Panc1 (cell line): ENCODE measurements at regions not wholly inside any gene's neighbourhood (a gene's known extent, or its start where the extent isn't known, plus 50 kb on each side); places are given as distances from the start of the nearest gene placed in this dataset.

Experiments
- ATAC-seq: fragments of 200-7000 bp; cut with Tn5 transposase; 2 replicates; pipeline ENCODE4 v1.9.1; 2020; ENCODE audit warnings: mild to moderate bottlenecking, moderate library complexity
- BruUV-seq: library from RNA; stranded (reverse); fragments of 400-500 nt; replicated peaks from 2 replicates; lab custom pipeline; 2021; lab: Mats Ljungman, UMichigan
- CTCF ChIA-PET: fragments of 300-600 bp; sonication (Branson Sonifier 250); formaldehyde crosslinking; loops from one replicate; lab custom pipeline; 2022; ENCODE audit warnings: antibody characterized with exemption; lab: Charles Lee
- POLR2A ChIA-PET: fragments of 300-600 bp; sonication (Branson Sonifier 250); formaldehyde crosslinking; loops from one replicate; lab custom pipeline; 2022; ENCODE audit warnings: antibody characterized with exemption; lab: Charles Lee
- DNase-seq: peaks from one replicate; pipeline ENCODE4 v3.0.0-alpha.2; 2010; ENCODE audit warnings: low read depth, low spot score
- H3K27ac ChIP-seq: 2 replicates; pipeline ENCODE4 v1.5.1; 2011; ENCODE audit warnings: mild to moderate bottlenecking, low read length, inconsistent platforms
- H3K27me3 ChIP-seq: fragments of 200-500 bp; sonication (Bioruptor generic); 2 replicates; pipeline ENCODE4 v1.6.0; 2014; ENCODE audit warnings: low read length, inconsistent platforms; ENCODE audit not compliant: control insufficient read depth, insufficient read depth
- H3K36me3 ChIP-seq: fragments of 200-500 bp; sonication (Bioruptor generic); 2 replicates; pipeline ENCODE4 v1.5.1; 2014; ENCODE audit warnings: inconsistent platforms, mild to moderate bottlenecking, low read length, moderate library complexity; ENCODE audit not compliant: control insufficient read depth, insufficient read depth
- H3K4me1 ChIP-seq: 2 replicates; pipeline ENCODE4 v1.5.1; 2011; ENCODE audit warnings: inconsistent platforms, mild to moderate bottlenecking, low read length, moderate library complexity; ENCODE audit not compliant: control insufficient read depth, insufficient read depth
- H3K4me3 ChIP-seq, 2 experiments: 2 replicates each; pipeline ENCODE4 v1.5.1; 2011 to 2012; ENCODE audit warnings: low read depth in 2 of 2, low read length in 2 of 2, mild to moderate bottlenecking in 2 of 2, inconsistent platforms in 1 of 2, moderate library complexity in 1 of 2
- H3K9me3 ChIP-seq: fragments of 200-500 bp; sonication (Bioruptor generic); 2 replicates; pipeline ENCODE4 v1.5.1; 2014; ENCODE audit warnings: low read depth, mild to moderate bottlenecking, inconsistent platforms, low read length, moderate library complexity; ENCODE audit not compliant: control insufficient read depth, insufficient read depth
- CTCF ChIP-seq: fragments of 450-650 bp; IDR thresholded peaks from 2 replicates; pipeline ENCODE4 v1.5.1; 2017; ENCODE audit warnings: mild to moderate bottlenecking
- POLR2AphosphoS5 ChIP-seq: IDR thresholded peaks from 2 replicates; pipeline ENCODE4 v1.6.1; 2012; ENCODE audit warnings: mild to moderate bottlenecking, low read depth, low read length, moderate library complexity
- REST ChIP-seq, 2 experiments: IDR thresholded peaks; 2 replicates each; pipeline ENCODE4 v1.6.1; 2011 to 2012; ENCODE audit warnings: low read depth in 2 of 2, control low read depth in 1 of 2, low read length in 1 of 2, mild to moderate bottlenecking in 1 of 2, moderate library complexity in 1 of 2; ENCODE audit not compliant: insufficient read depth in 1 of 2
- SIN3A ChIP-seq: IDR thresholded peaks from 2 replicates; pipeline ENCODE4 v1.6.1; 2012; ENCODE audit warnings: low read depth, mild to moderate bottlenecking, low read length, moderate library complexity, borderline replicate concordance; ENCODE audit not compliant: insufficient read depth
- TCF7L2 ChIP-seq: IDR thresholded peaks from 2 replicates; pipeline ENCODE4 v1.6.1; 2011; ENCODE audit warnings: mild to moderate bottlenecking, low read depth, low read length, inconsistent platforms
- in situ Hi-C: cut with HindIII; loops from 2 replicates; pipeline ENCODE4 v1.10.0; 2016; ENCODE audit warnings: low sequenced_read_pairs, low pct_unique_long_range_greater_than_20kb
- intact Hi-C: fragments of 100-400 bp; cut with micrococcal nuclease; formaldehyde crosslinking; loops from one replicate; pipeline ENCODE4 v1.10.0; 2022; ENCODE audit not compliant: unreplicated experiment

GRCh38 chr5:12214267-12215015, 310.2 kb upstream of the CTNND2 start:
- BruUV-seq, result no TSS peak
- ATAC-seq, result no peak
- Histone ChIP-seq H3K36me3 (no peaks in the 10 kb centered on the region), H3K27me3 (no peaks in the 10 kb centered on the region), H3K27ac (no peak overlapping the region), H3K9me3 (0 out of 2 replicates have a peak, but pooled peaks cover 1% of the 10 kb centered on the region), H3K4me1 (no peaks in the 10 kb centered on the region), H3K4me3 (no peak overlapping the region)
- TF ChIP-seq TCF7L2 (no peak), CTCF (no peak), POLR2AphosphoS5 (no peak), SIN3A (no peak), REST (IDR thresholded peaks at IDR 0.05; ENCODE audit: insufficient read depth in 1 of 2, low read depth in 2 of 2, low read length in 1 of 2) (no peak)
- POLR2A ChIA-PET, result no interaction called here
- in situ Hi-C loops, result no loop called here
- CTCF ChIA-PET, result no interaction called here
- no peak for DNase-seq
- intact Hi-C loops, result no loop called here

- Histone ChIP-seq H3K36me3 (no peaks in the 10 kb centered on the region), H3K4me1 (no peaks in the 10 kb centered on the region), H3K9me3 (0 out of 2 replicates have a peak, but pooled peaks cover 4% of the 10 kb centered on the region), H3K27ac (no peak overlapping the region), H3K27me3 (no peaks in the 10 kb centered on the region), H3K4me3 (no peak overlapping the region)
- POLR2A ChIA-PET, result no interaction called here
- CTCF ChIA-PET, result no interaction called here
- in situ Hi-C loops, result no loop called here
- no peak for TF ChIP-seq POLR2AphosphoS5
- TF ChIP-seq CTCF, result no peak
- no peak for TF ChIP-seq TCF7L2
- no peak for TF ChIP-seq SIN3A
- TF ChIP-seq REST (IDR thresholded peaks at IDR 0.05; ENCODE audit: insufficient read depth in 1 of 2, low read depth in 2 of 2, low read length in 1 of 2), result no peak
- BruUV-seq, result no TSS peak
- intact Hi-C loops, result no loop called here
- ATAC-seq (no peak), DNase-seq (no peak)
Measured at GRCh38 chr5:12208366-12209100, 304.3 kb upstream of the CTNND2 start.
